Activated CD8-positive, alpha-beta memory T cell treated with anti-CD3 and anti-CD28 coated beads for 36 hours (primary cell): ENCODE measurements at regions not wholly inside any gene's neighbourhood (a gene's known extent, or its start where the extent isn't known, plus 50 kb on each side); places are given as distances from the start of the nearest gene placed in this dataset.
"Not testable (repeated sequence)": the region's sequence is repeated elsewhere in the genome, so short reads cannot be mapped to it uniquely, and the experiment has no call there.

Experiments
- CTCF ChIA-PET: fragments of 350-600 bp; sonication (Branson Sonifier 250); formaldehyde crosslinking; loops from one replicate; lab custom pipeline; 2021; ENCODE audit warnings: antibody characterized with exemption; lab: Charles Lee
- POLR2A ChIA-PET: fragments of 350-600 bp; sonication (Branson Sonifier 250); formaldehyde crosslinking; loops from one replicate; lab custom pipeline; 2021; ENCODE audit warnings: antibody characterized with exemption; lab: Charles Lee

DNA sequence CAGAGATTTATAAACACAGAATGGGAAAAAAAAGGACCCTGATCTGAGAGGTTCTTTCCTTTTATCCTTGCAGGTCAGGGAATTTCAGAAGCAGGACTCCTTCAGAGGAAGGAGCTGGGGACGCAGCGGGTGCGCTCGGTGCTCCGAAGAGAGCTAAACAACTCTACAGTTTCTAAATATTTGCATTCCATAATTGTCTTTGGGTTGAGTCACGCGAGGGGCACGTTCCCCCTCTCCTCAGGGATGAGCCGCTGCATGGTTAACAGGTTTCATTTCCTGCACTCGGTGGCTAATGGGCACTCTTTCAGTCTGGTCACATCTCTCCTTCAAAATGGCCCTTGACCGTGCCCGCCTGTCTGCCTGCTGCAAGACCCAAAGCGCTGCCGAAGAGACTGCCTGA, 165.0 kb upstream of the HMHB1 start:
- CTCF ChIA-PET, result no interaction called here

GRCh38 chr5:143645356-143645755, 166.6 kb upstream of the HMHB1 start:
- CTCF ChIA-PET, result no interaction called here
- POLR2A ChIA-PET, result no interaction called here

More for the DNA sequence above, 165.0 kb upstream of the HMHB1 start:
- POLR2A ChIA-PET, result no interaction called here

- ChIA-PET CTCF (no interaction called here), POLR2A (no interaction called here)
Measured at GRCh38 chr5:143644727-143645126, 167.2 kb upstream of the HMHB1 start.

DNA sequence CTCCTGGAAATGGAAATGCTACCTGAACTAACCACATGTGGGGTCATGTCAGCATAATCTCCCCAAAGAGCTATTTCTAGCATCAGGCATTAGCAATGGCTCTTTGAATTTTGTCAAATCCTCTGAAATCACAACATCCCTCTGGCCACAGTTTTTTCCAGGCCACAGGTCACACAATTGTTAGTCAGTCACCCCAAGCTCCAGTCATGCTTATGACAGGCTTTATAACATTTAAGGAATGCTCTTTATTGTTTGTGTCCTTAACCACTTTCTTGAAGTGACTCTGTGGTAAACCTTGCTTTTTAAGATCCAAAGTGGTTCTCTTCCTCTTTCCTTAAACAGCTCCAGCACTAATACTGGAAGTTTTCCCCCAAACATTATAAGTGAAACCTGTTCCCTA, 169.2 kb upstream of the HMHB1 start:
- CTCF ChIA-PET, result no interaction called here
- POLR2A ChIA-PET, result no interaction called here

- POLR2A ChIA-PET, result no interaction called here
- CTCF ChIA-PET, result no interaction called here
Measured at GRCh38 chr5:143641549-143642355, 170.2 kb upstream of the HMHB1 start.

- POLR2A ChIA-PET, result no interaction called here
Measured at GRCh38 chr5:143638654-143639053, 173.3 kb upstream of the HMHB1 start.

GRCh38 chr5:143636931-143637528, 174.9 kb upstream of the HMHB1 start:
- CTCF ChIA-PET, result no interaction called here
- POLR2A ChIA-PET, result no interaction called here

More at GRCh38 chr5:143638654-143639053, 173.3 kb upstream of the HMHB1 start:
- CTCF ChIA-PET, result no interaction called here

GRCh38 chr5:143635888-143636287, 176.1 kb upstream of the HMHB1 start:
- POLR2A ChIA-PET, result no interaction called here

GRCh38 chr5:143635146-143635752, 176.7 kb upstream of the HMHB1 start:
- CTCF ChIA-PET, result no interaction called here
- POLR2A ChIA-PET, result no interaction called here

More at GRCh38 chr5:143635888-143636287, 176.1 kb upstream of the HMHB1 start:
- CTCF ChIA-PET, result no interaction called here

- CTCF ChIA-PET, result no interaction called here
- POLR2A ChIA-PET, result no interaction called here
Measured at GRCh38 chr5:143634689-143635088, 177.3 kb upstream of the HMHB1 start.

- CTCF ChIA-PET, result no interaction called here
- POLR2A ChIA-PET, result no interaction called here
Measured at GRCh38 chr5:143629871-143630659, 181.9 kb upstream of the HMHB1 start.

DNA sequence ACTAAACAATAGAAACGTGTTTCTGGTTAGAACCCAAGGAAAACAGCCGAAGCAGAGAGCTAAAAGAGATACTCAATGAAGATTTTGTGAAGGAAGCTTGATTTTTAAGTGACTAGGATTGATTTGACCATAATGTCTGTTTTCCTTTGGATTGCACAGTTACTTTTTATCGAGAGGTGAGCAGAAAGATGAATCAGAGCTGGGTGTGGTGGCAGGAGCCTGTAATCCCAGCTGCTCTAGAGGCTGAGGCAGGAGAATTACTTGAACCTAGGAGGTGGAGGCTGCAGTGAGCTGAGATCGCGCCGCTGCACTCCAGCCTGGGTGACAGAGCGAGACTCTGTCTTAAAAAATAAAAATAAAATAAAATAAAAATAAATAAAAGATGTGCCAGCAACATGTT, 186.9 kb upstream of the HMHB1 start:
- POLR2A ChIA-PET, result interaction anchor here (0.6 kb wide), 1 partner anchor 190 kb away, joined by 4 read pairs; no protein-coding TSS in a partner anchor
- CTCF ChIA-PET, result not testable (repeated sequence)

- ChIA-PET POLR2A (interaction anchor here (0.6 kb wide), 1 partner anchor 191 kb away, joined by 4 read pairs; no protein-coding TSS in a partner anchor), CTCF (no interaction called here)
Measured at GRCh38 chr5:143624465-143624864, 187.5 kb upstream of the HMHB1 start.

- ChIA-PET CTCF (no interaction called here), POLR2A (no interaction called here)
Measured at GRCh38 chr5:143619040-143619439, 192.9 kb upstream of the HMHB1 start.

DNA sequence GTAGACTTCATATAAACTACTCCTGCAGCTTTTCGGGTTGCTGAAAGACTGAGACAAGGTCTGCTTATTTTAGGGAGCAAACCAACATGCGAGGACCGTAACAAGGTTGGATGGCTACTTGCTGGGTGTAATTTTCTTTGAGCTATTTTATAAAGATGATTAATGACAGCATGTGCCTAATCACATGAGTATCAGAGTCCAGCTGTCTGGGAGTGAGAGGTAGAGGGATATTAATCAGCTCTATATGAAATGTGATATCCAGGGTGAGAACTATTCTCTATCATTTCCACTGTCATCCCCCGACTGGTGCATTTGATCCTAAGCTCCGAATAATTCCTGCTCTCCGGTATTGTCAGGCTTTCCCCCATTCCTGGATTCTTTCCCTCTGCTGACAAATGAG, 193.8 kb upstream of the HMHB1 start:
- CTCF ChIA-PET, result no interaction called here
- POLR2A ChIA-PET, result no interaction called here

GRCh38 chr5:143614831-143615230, 197.1 kb upstream of the HMHB1 start:
- ChIA-PET POLR2A (no interaction called here), CTCF (interaction anchor here (0.8 kb wide), 1 partner anchor 80 kb away, joined by 3 read pairs; no protein-coding TSS in a partner anchor)

DNA sequence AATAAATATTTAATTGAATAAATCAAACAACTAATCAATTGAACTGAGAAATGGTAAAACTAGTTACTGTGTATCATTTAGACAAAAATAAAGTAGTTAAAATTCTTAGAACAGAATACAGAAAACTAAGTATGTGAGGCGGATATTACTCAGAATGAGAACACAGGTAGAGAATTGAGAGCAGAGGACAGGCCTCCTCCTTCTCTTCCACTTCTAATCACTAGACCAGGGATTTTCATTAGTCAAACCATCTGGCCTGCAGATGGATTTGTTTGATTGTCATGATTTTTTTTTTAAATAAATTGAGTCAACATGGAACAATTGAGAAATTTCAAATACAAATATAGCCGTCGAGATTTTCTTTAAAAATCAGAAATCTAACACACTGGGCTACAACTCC, 198.6 kb upstream of the HMHB1 start:
- ChIA-PET CTCF (no interaction called here), POLR2A (no interaction called here)

DNA sequence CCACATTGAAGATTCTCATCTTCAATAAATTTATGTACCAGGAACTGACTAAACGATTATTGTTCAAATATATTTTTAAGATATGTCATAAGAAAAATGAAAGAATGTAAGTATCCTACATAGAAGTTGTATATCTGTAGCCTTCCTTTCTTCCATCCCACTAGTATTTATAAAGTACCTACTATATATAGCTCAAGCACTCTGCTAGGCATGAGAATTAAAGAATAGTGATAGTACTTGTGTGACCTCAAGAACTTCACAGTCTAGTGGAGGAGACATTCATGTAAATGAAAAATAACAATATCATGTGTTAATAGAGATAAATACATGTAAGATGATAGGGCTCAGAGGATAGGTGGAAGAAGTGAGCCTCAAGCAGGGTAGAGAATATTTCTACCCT, 201.0 kb upstream of the HMHB1 start:
- POLR2A ChIA-PET, result no interaction called here
- CTCF ChIA-PET, result no interaction called here

DNA sequence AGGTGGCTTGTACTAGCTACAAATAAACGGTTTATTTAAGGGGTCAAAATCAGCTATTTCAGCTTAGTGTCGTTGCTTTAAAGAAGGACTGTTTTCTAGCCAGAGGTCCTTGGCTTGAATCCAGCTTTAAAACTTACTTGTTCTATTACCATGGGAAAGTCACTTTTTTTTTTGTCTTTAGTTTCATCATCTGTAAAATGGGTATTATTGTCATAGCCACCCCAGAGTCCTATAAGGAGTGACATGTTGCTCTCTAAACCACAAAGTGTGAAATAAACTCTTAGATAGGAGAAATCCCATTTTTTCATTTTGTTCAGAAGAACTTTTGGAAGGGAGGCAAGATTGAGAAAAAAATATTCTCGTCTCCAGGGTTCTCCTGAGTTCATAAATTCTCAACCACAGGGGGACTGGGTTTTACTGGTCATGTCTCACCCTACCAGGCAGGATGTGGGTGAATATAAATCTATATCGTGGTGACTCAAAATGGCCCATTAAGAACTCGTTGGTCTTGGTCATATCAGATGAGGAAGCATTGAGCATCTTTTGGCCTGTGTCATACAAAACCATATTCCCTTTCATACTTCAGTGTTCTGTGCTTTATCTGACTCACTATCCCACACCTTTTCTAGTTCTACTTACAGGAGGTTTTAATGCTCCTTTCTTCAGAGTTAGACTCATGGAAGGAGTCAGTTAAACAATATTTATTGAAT, 202.7 kb upstream of the NR3C1 start:
- CTCF ChIA-PET, result interaction anchor here (0.5 to 1.7 kb wide), 6 partner anchors 35 to 603 kb away, joined by 3 to 6 read pairs (median 3); no protein-coding TSS in a partner anchor
- POLR2A ChIA-PET, result interaction anchor here (0.6 to 1.2 kb wide), 5 partner anchors 31 to 603 kb away, joined by 3 to 9 read pairs (median 4); partner anchors contain the start of gene NR3C1
